Activated T-helper 17 cell treated with anti-CD3 and anti-CD28 coated beads, Interleukin-2, amount 50 U/mL, for 72 hours (primary cell): ENCODE measurements at regions not wholly inside any gene's neighbourhood (a gene's known extent, or its start where the extent isn't known, plus 50 kb on each side); places are given as distances from the start of the nearest gene placed in this dataset.

ENCODE experiments used
- ATAC-seq: fragments of 150-1000 bp; cut with Tn5 transposase; replicated peaks from 2 replicates; pipeline ENCODE4 v1.10.0; 2021; ENCODE audit warnings: mild to moderate bottlenecking, moderate library complexity
- H3K27ac Mint-ChIP-seq: one replicate; pipeline ENCODE4 v1.8.0; 2022; ENCODE audit warnings: mixed read lengths
- H3K27me3 Mint-ChIP-seq: one replicate; pipeline ENCODE4 v1.8.0; 2022; ENCODE audit warnings: mixed read lengths
- H3K36me3 Mint-ChIP-seq: one replicate; pipeline ENCODE4 v1.8.0; 2022; ENCODE audit warnings: low read depth, mild to moderate bottlenecking, mixed read lengths
- H3K4me1 Mint-ChIP-seq: one replicate; pipeline ENCODE4 v1.8.0; 2022; ENCODE audit warnings: mixed read lengths
- H3K4me3 Mint-ChIP-seq: one replicate; pipeline ENCODE4 v1.8.0; 2022; ENCODE audit warnings: mild to moderate bottlenecking, mixed read lengths
- H3K9me3 Mint-ChIP-seq: one replicate; pipeline ENCODE4 v1.8.0; 2022; ENCODE audit warnings: mixed read lengths

- no peak for ATAC-seq
- Mint-ChIP-seq H3K9me3 (no peaks in the 10 kb centered on the region), H3K4me3 (no peak overlapping the region), H3K36me3 (no peaks in the 10 kb centered on the region), H3K27me3 (peaks cover 4% of the 10 kb centered on the region), H3K27ac (no peak overlapping the region), H3K4me1 (no peaks in the 10 kb centered on the region)
These were observed 338.2 kb upstream of the SMIM30 start for GRCh38 chr7:113456533-113456932.

- H3K4me1 Mint-ChIP-seq, result no peaks in the 10 kb centered on the region
These were observed 336.3 kb upstream of the SMIM30 start for GRCh38 chr7:113454597-113455169.

GRCh38 chr7:113452245-113452644 is 333.9 kb upstream of the SMIM30 start:
- Mint-ChIP-seq H3K27me3 (peaks cover 4% of the 10 kb centered on the region), H3K36me3 (no peaks in the 10 kb centered on the region), H3K9me3 (no peaks in the 10 kb centered on the region), H3K27ac (no peak overlapping the region), H3K4me3 (no peak overlapping the region), H3K4me1 (no peaks in the 10 kb centered on the region)
- ATAC-seq, result no peak

More at GRCh38 chr7:113454597-113455169, 336.3 kb upstream of the SMIM30 start:
- ATAC-seq, result no peak
- Mint-ChIP-seq H3K36me3 (no peaks in the 10 kb centered on the region), H3K27ac (no peak overlapping the region), H3K9me3 (no peaks in the 10 kb centered on the region), H3K4me3 (no peak overlapping the region), H3K27me3 (peaks cover 4% of the 10 kb centered on the region)

- no peak overlapping the region for H3K27ac Mint-ChIP-seq
- H3K36me3 Mint-ChIP-seq, result no peaks in the 10 kb centered on the region
- H3K27me3 Mint-ChIP-seq, result peaks cover 5% of the 10 kb centered on the region
- H3K4me1 Mint-ChIP-seq, result no peaks in the 10 kb centered on the region
- H3K4me3 Mint-ChIP-seq, result no peak overlapping the region
- no peak for ATAC-seq
- no peaks in the 10 kb centered on the region for H3K9me3 Mint-ChIP-seq
These were observed 328.4 kb upstream of the SMIM30 start for GRCh38 chr7:113446791-113447190.

GRCh38 chr7:113446391-113446790 is 328.0 kb upstream of the SMIM30 start:
- ATAC-seq, result no peak

GRCh38 chr7:113444261-113444660 is 325.9 kb upstream of the SMIM30 start:
- Mint-ChIP-seq H3K4me1 (no peaks in the 10 kb centered on the region), H3K27ac (no peak overlapping the region), H3K27me3 (peaks cover 5% of the 10 kb centered on the region), H3K4me3 (no peak overlapping the region), H3K9me3 (no peaks in the 10 kb centered on the region), H3K36me3 (no peaks in the 10 kb centered on the region)
- ATAC-seq, result no peak

More at GRCh38 chr7:113446391-113446790, 328.0 kb upstream of the SMIM30 start:
- no peak overlapping the region for H3K27ac Mint-ChIP-seq
- no peak overlapping the region for H3K4me3 Mint-ChIP-seq
- H3K9me3 Mint-ChIP-seq, result no peaks in the 10 kb centered on the region
- H3K27me3 Mint-ChIP-seq, result peaks cover 5% of the 10 kb centered on the region
- H3K4me1 Mint-ChIP-seq, result no peaks in the 10 kb centered on the region
- no peaks in the 10 kb centered on the region for H3K36me3 Mint-ChIP-seq

- Mint-ChIP-seq H3K27ac (no peak overlapping the region), H3K36me3 (no peaks in the 10 kb centered on the region), H3K4me3 (no peak overlapping the region), H3K27me3 (peaks cover 7% of the 10 kb centered on the region), H3K9me3 (no peaks in the 10 kb centered on the region), H3K4me1 (no peaks in the 10 kb centered on the region)
- no peak for ATAC-seq
These were observed 321.8 kb upstream of the SMIM30 start for GRCh38 chr7:113440173-113440572.

GRCh38 chr7:113431406-113431805 is 313.1 kb upstream of the SMIM30 start:
- Mint-ChIP-seq H3K4me1 (no peaks in the 10 kb centered on the region), H3K36me3 (no peaks in the 10 kb centered on the region)

GRCh38 chr7:113424185-113424817 is 305.9 kb upstream of the SMIM30 start:
- H3K27ac Mint-ChIP-seq, result no peak overlapping the region
- H3K4me1 Mint-ChIP-seq, result peaks cover 4% of the 10 kb centered on the region
- no peaks in the 10 kb centered on the region for H3K27me3 Mint-ChIP-seq
- ATAC-seq, result no peak
- H3K4me3 Mint-ChIP-seq, result no peak overlapping the region
- H3K36me3 Mint-ChIP-seq, result no peaks in the 10 kb centered on the region
- no peaks in the 10 kb centered on the region for H3K9me3 Mint-ChIP-seq

More at GRCh38 chr7:113431406-113431805, 313.1 kb upstream of the SMIM30 start:
- ATAC-seq, result no peak
- Mint-ChIP-seq H3K27ac (no peak overlapping the region), H3K4me3 (no peak overlapping the region), H3K27me3 (no peaks in the 10 kb centered on the region), H3K9me3 (no peaks in the 10 kb centered on the region)

- no peaks in the 10 kb centered on the region for H3K36me3 Mint-ChIP-seq
These were observed 303.5 kb upstream of the SMIM30 start for GRCh38 chr7:113421696-113422330.

GRCh38 chr7:113414401-113415035 is 296.2 kb upstream of the SMIM30 start:
- H3K27me3 Mint-ChIP-seq, result peaks cover 5% of the 10 kb centered on the region
- H3K27ac Mint-ChIP-seq, result no peak overlapping the region
- no peak overlapping the region for H3K4me3 Mint-ChIP-seq
- no peaks in the 10 kb centered on the region for H3K36me3 Mint-ChIP-seq
- no peaks in the 10 kb centered on the region for H3K4me1 Mint-ChIP-seq
- no peaks in the 10 kb centered on the region for H3K9me3 Mint-ChIP-seq
- no peak for ATAC-seq

More at GRCh38 chr7:113421696-113422330, 303.5 kb upstream of the SMIM30 start:
- Mint-ChIP-seq H3K27ac (peak overlapping the region; percentile 18), H3K27me3 (no peaks in the 10 kb centered on the region), H3K4me1 (peaks cover 4% of the 10 kb centered on the region), H3K4me3 (no peak overlapping the region), H3K9me3 (no peaks in the 10 kb centered on the region)
- ATAC-seq, result peak; percentile 88

- H3K4me3 Mint-ChIP-seq, result no peak overlapping the region
- no peaks in the 10 kb centered on the region for H3K36me3 Mint-ChIP-seq
- H3K9me3 Mint-ChIP-seq, result no peaks in the 10 kb centered on the region
- peaks cover 11% of the 10 kb centered on the region for H3K27me3 Mint-ChIP-seq
- no peak for ATAC-seq
- no peaks in the 10 kb centered on the region for H3K4me1 Mint-ChIP-seq
- no peak overlapping the region for H3K27ac Mint-ChIP-seq
These were observed 294.1 kb upstream of the SMIM30 start for GRCh38 chr7:113412410-113412809.

GRCh38 chr7:113410796-113411195 is 292.4 kb upstream of the SMIM30 start:
- H3K27me3 Mint-ChIP-seq, result peaks cover 11% of the 10 kb centered on the region
- H3K36me3 Mint-ChIP-seq, result no peaks in the 10 kb centered on the region
- no peak overlapping the region for H3K27ac Mint-ChIP-seq
- no peak overlapping the region for H3K4me3 Mint-ChIP-seq
- ATAC-seq, result no peak
- H3K9me3 Mint-ChIP-seq, result no peaks in the 10 kb centered on the region
- H3K4me1 Mint-ChIP-seq, result no peaks in the 10 kb centered on the region

GRCh38 chr7:113408999-113409398 is 290.6 kb upstream of the SMIM30 start:
- Mint-ChIP-seq H3K9me3 (no peaks in the 10 kb centered on the region), H3K27ac (no peak overlapping the region), H3K4me3 (no peak overlapping the region), H3K27me3 (peaks cover 15% of the 10 kb centered on the region), H3K4me1 (no peaks in the 10 kb centered on the region), H3K36me3 (no peaks in the 10 kb centered on the region)
- ATAC-seq, result peak; percentile 49
